Activated B cell treated with CpG ODN at 0.5 μM for 24 hours (primary cell): ENCODE measurements at regions not wholly inside any gene's neighbourhood (a gene's known extent, or its start where the extent isn't known, plus 50 kb on each side); places are given as distances from the start of the nearest gene placed in this dataset.

ENCODE experiments used
- ATAC-seq: fragments of 200-7000 bp; cut with Tn5 transposase; one replicate; pipeline ENCODE4 v1.10.0; 2021; ENCODE audit warnings: low read depth, mild to moderate bottlenecking, moderate library complexity
- CTCF ChIA-PET: fragments of 350-600 bp; sonication (Branson Sonifier 250); formaldehyde crosslinking; loops from one replicate; lab custom pipeline; 2021; ENCODE audit warnings: antibody characterized with exemption; lab: Charles Lee
- POLR2A ChIA-PET: fragments of 350-600 bp; sonication (Branson Sonifier 250); formaldehyde crosslinking; loops from one replicate; lab custom pipeline; 2021; ENCODE audit warnings: antibody characterized with exemption; lab: Charles Lee
- DNase-seq: peaks from one replicate; pipeline ENCODE4 v3.0.0; 2022
- H3K27ac Mint-ChIP-seq: one replicate; pipeline ENCODE4 v1.8.0; 2020; ENCODE audit warnings: mixed read lengths
- H3K27me3 Mint-ChIP-seq: one replicate; pipeline ENCODE4 v1.8.0; 2021; ENCODE audit warnings: mixed read lengths
- H3K36me3 Mint-ChIP-seq: one replicate; pipeline ENCODE4 v1.8.0; 2021; ENCODE audit warnings: low read depth, mixed read lengths
- H3K4me1 Mint-ChIP-seq: one replicate; pipeline ENCODE4 v1.8.0; 2021; ENCODE audit warnings: mixed read lengths
- H3K4me3 Mint-ChIP-seq: one replicate; pipeline ENCODE4 v1.8.0; 2020; ENCODE audit warnings: mild to moderate bottlenecking, mixed read lengths
- H3K9me3 Mint-ChIP-seq: one replicate; pipeline ENCODE4 v1.8.0; 2020; ENCODE audit warnings: mixed read lengths
- intact Hi-C: fragments of 100-400 bp; cut with micrococcal nuclease; formaldehyde crosslinking; loops from one replicate; pipeline ENCODE4 v1.15.1; 2024
- TF ChIP-seq, protein P1 (sequence below): fragments of 200-600 bp; IDR thresholded peaks from one replicate; pipeline ENCODE4 v1.8.0; 2022; ENCODE audit warnings: antibody characterized with exemption, mild to moderate bottlenecking

GRCh38 chr12:19967001-19967400, 401.3 kb upstream of the PDE3A start:
- ChIA-PET POLR2A (no interaction called here), CTCF (no interaction called here)
- Mint-ChIP-seq H3K4me3 (no peak overlapping the region), H3K36me3 (no peaks in the 10 kb centered on the region), H3K4me1 (no peaks in the 10 kb centered on the region), H3K9me3 (peaks cover 5% of the 10 kb centered on the region), H3K27me3 (no peaks in the 10 kb centered on the region), H3K27ac (no peak overlapping the region)
- ATAC-seq (no peak), DNase-seq (no peak)
- TF ChIP-seq, protein P1, sequence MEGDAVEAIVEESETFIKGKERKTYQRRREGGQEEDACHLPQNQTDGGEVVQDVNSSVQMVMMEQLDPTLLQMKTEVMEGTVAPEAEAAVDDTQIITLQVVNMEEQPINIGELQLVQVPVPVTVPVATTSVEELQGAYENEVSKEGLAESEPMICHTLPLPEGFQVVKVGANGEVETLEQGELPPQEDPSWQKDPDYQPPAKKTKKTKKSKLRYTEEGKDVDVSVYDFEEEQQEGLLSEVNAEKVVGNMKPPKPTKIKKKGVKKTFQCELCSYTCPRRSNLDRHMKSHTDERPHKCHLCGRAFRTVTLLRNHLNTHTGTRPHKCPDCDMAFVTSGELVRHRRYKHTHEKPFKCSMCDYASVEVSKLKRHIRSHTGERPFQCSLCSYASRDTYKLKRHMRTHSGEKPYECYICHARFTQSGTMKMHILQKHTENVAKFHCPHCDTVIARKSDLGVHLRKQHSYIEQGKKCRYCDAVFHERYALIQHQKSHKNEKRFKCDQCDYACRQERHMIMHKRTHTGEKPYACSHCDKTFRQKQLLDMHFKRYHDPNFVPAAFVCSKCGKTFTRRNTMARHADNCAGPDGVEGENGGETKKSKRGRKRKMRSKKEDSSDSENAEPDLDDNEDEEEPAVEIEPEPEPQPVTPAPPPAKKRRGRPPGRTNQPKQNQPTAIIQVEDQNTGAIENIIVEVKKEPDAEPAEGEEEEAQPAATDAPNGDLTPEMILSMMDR = no peak
- intact Hi-C loops = no loop called here

DNA sequence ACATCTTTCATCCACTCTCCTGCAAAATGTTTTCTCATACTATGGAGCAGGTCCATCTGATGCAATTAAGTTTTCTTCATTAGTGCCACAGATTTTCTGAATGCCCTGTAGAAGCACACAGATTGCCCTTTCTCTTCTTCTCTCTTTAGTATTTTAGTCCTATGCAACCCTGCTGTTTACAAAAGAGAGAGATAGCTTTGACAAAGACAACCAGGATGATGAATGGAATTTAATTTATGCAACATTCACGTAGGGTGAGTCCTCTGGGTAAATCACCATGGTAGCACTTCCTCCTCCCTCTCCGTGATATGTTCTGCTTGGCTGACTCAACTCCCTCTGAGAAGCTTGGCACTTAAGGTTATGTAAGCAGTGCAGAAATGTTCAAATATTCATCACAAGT, 400.9 kb upstream of the PDE3A start:
- ChIA-PET CTCF (no interaction called here), POLR2A (no interaction called here)
- Mint-ChIP-seq H3K4me1 (no peaks in the 10 kb centered on the region), H3K27ac (no peak overlapping the region), H3K9me3 (peaks cover 5% of the 10 kb centered on the region), H3K4me3 (no peak overlapping the region), H3K36me3 (no peaks in the 10 kb centered on the region), H3K27me3 (no peaks in the 10 kb centered on the region)
- no peak for DNase-seq
- intact Hi-C loops = no loop called here
- TF ChIP-seq, protein P1 = no peak
- no peak for ATAC-seq

DNA sequence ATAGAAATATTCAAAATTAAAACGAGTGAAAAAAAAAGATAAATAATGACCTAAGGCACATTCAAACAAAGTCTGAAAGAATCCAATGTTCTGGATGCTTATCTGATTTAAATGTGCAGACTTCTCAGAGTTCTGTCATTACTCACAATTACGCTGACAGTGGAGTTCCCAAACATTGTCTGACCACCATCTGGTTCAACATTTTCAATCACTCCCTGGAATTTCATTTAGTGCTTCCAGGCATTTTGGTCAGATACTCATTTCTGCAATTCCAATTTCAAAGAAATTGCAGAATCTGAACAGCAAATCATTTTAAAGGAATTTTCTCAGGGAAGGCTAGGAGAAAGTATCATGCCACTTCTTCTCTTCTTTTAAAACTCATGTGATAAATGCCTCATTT, 398.2 kb upstream of the PDE3A start:
- TF ChIP-seq, protein P1 = no peak
- CTCF ChIA-PET = no interaction called here
- peaks cover 5% of the 10 kb centered on the region for H3K9me3 Mint-ChIP-seq
- no peaks in the 10 kb centered on the region for H3K4me1 Mint-ChIP-seq
- H3K27me3 Mint-ChIP-seq = no peaks in the 10 kb centered on the region
- no peak for ATAC-seq
- POLR2A ChIA-PET = no interaction called here
- no peaks in the 10 kb centered on the region for H3K36me3 Mint-ChIP-seq
- H3K4me3 Mint-ChIP-seq = no peak overlapping the region
- H3K27ac Mint-ChIP-seq = no peak overlapping the region
- intact Hi-C loops = no loop called here
- DNase-seq = no peak

DNA sequence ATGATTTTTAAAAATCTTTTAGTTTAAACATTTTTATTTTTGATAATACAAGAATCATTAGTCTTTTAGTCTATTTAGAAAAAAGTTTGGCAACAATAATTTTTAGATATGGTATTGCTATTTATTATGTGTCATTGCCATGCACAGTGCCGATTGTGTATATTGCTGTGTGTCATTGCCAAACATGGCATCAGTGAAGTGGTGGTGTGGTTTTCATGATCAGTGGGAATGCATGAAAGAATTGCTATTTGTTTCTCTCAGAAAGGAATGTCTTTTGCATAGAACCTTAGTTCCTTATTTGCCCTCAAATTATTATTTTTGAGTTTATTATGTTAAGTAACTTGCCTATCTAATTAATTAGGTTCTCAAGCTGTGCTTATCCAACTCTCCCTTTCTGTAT, 397.5 kb upstream of the PDE3A start:
- CTCF ChIA-PET = no interaction called here
- Mint-ChIP-seq H3K9me3 (peaks cover 5% of the 10 kb centered on the region), H3K27ac (no peak overlapping the region), H3K4me1 (no peaks in the 10 kb centered on the region), H3K27me3 (no peaks in the 10 kb centered on the region), H3K36me3 (no peaks in the 10 kb centered on the region), H3K4me3 (no peak overlapping the region)
- DNase-seq (no peak), ATAC-seq (no peak)
- TF ChIP-seq, protein P1 = no peak
- intact Hi-C loops = no loop called here
- POLR2A ChIA-PET = no interaction called here

DNA sequence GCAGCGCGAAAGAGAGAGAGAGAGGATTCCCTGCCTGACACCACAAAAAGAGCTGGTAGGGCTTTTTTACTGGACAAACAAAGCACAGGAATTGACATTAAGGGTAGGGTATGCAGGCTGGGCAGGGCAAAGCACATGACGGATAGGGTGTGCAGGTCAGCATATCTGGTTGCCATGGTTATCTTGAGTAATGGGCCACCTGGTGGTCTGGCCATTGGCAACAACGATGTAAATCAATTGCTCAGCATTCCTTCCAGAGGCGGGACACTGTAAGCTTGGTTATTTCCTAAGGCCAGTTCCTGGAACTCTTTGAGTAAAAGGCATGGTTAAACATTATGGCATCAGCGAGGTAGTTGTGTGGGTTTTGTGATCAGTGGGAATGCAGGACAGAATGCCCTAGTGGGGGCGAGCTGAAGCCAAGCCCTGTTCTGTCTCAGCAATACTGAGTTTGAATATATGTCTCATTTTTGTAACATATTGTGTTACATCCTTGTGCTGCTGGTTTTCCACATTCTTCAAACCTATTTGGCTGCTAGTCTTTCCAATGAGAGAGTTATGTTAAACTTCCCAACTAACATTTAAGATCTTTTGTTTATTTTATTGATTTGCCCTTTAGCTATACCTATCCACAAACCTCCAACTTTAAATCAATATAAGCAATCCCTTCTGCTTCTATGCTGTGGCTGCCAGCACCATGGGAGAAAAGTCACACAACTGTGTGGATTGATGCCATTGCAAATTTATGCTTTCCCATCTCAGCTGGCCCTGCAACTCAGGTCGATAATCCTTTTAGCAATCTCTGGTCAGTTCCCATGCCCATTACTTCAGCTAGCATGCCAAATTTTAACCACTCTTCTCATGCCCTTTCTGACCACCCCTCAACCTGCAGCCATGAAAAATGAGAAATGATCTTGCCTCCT, 396.7 kb upstream of the PDE3A start:
- H3K27me3 Mint-ChIP-seq = no peaks in the 10 kb centered on the region
- H3K9me3 Mint-ChIP-seq = peaks cover 5% of the 10 kb centered on the region
- H3K4me1 Mint-ChIP-seq = no peaks in the 10 kb centered on the region
- no peak overlapping the region for H3K27ac Mint-ChIP-seq
- H3K4me3 Mint-ChIP-seq = no peak overlapping the region
- H3K36me3 Mint-ChIP-seq = no peaks in the 10 kb centered on the region
- no peak for DNase-seq
- TF ChIP-seq, protein P1 = no peak
- ChIA-PET POLR2A (no interaction called here), CTCF (no interaction called here)
- ATAC-seq = no peak
- intact Hi-C loops = no loop called here
